Posterior cingulate gyrus (tissue), 11 donors: ENCODE measurements at regions not wholly inside any gene's neighbourhood (a gene's known extent, or its start where the extent isn't known, plus 50 kb on each side); places are given as distances from the start of the nearest gene placed in this dataset.
A peak's percentile ranks its signal among the peaks of the same experiment; 100 is the strongest.
"Not testable (repeated sequence)": the region's sequence is repeated elsewhere in the genome, so short reads cannot be mapped to it uniquely, and the experiment has no call there.

Source experiments
- DNase-seq, 10 donors: peaks; one replicate each; pipeline versions ENCODE4 v3.0.0 to v3.0.0-alpha.2; 2020 to 2021; ENCODE audit warnings: mixed read lengths in 3 of 10
- intact Hi-C: fragments of 100-400 bp; cut with DNase I; formaldehyde crosslinking; loops from one replicate; pipeline ENCODE4 v1.15.1; 2023

GRCh38 chr3:72515281-72515680 is 333.0 kb downstream of the SHQ1 start:
- no peak for DNase-seq
- intact Hi-C loops = no loop called here

DNA sequence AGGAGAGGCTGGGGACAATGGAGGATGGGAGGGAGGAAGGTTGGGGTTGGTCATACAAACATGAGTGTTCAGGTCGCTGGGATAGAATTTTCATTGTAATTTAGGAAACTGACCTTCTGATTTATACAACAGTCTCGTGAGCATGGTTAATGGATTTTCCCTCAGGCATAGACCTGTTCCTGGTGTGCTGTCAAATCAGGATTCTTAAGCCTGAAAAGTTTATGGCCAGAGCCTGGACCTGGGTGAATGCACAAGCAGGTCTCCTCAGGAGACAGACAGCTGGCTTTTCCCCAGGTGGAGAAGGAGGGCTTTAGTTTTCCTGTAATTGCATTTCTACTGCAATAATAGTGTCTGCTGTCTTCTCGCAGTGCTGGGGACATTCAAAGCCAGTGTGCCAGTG is 338.0 kb downstream of the SHQ1 start:
- DNase-seq = no peak

DNA sequence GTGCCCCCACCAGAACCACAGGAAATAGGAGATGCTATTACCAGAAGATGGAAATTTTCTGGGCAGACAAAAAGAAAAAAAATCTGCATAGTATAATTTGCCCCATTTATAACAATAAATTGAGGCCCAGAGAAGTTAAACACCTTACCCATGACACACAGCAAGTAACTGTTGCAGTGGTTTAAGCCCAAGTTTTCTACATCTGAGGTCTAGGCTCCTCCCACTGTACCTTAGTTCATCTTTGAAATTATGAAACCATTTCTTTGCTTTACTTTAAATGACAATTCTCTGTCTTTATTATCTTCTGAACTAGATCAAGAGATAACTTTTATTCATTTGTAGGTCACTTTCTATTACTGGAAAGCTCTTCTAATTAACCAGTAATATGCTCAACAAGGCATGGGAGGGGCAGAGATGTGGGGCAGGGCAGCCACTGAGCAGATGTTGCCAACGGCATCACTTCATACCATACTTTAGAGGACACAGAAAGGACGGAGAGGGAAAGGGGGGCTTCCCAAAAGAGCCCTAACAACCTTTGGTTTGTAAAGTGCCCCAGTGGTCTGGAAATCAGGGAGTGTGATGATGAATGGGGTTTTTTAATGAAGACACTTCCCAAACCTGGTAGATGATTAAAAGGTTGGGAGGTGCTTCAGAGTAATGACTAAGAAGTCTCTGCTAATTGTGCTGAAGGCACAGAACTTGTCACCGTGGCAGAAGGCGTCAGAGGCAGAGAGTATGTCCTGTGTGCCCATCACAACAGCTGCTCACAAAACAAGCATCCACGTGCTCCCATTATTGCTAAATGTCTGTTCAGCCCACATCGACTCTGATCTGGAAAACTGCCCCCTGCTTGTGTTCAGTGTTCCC is 342.5 kb downstream of the SHQ1 start:
- intact Hi-C loops = no loop called here
- DNase-seq = peak in 1 of 10 donors; percentile 15

More for the DNA sequence above, 338.0 kb downstream of the SHQ1 start:
- intact Hi-C loops = no loop called here

- DNase-seq, intact Hi-C loops: not testable (repeated sequence)
These were observed 350.7 kb downstream of the SHQ1 start for GRCh38 chr3:72497501-72497900.

DNA sequence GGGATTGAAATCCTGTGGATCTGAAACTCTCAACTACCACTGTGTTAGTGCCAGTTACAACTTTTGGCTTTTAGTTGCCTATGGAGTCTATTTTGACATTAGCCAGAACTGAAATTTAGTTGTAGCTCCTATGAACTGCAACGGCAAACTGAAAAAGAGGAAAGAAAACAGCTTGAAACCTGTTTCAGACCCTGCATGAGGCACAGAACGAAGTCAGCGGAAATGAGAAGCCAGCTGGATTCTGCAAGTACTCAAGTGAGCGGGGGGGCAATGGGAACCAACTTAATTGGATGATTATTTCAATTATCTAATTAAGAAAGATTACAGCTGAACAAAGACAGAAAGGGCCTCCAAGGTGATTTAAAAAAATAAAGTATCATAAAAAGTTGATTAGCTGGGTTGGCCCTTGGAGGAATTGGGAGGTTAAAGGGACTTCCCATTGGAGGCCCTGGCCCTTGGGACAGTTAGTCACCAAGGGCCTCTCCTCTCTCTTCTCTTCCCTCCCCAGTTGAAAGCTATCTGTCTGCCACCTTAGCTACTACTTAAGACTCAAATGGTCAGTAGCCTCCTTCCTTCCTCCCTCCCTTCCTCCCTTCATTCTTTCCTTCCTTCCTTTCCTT is 352.1 kb downstream of the SHQ1 start:
- intact Hi-C loops = no loop called here
- no peak for DNase-seq

GRCh38 chr3:72494626-72495025 is 353.6 kb downstream of the SHQ1 start:
- DNase-seq = no peak
- intact Hi-C loops = no loop called here

DNA sequence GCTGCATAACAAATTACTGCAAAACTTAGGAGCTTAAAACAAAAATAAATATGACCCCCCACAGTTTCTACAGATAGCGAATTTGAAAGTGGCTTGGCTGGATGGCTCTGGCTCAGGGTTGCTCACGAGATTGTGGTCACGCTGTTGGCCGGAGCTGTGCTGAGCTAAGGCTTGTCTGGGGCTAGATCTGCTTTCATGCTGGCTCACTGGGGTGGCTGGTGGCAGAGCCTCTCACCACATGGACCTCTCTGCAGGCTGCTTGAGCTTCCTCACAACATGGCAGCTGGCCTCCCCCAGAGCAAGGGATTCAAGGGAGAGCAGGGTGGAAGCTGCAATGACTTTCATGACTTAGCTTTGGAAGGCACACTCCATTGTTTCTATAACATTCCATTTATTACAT is 354.1 kb downstream of the SHQ1 start:
- DNase-seq = no peak

GRCh38 chr3:72492240-72492639 is 356.0 kb downstream of the SHQ1 start:
- intact Hi-C loops = no loop called here
- peak in 3 of 10 donors; percentile 17 to 75 (median 18) for DNase-seq

More for the DNA sequence above, 354.1 kb downstream of the SHQ1 start:
- intact Hi-C loops = no loop called here

GRCh38 chr3:72490688-72491435 is 357.4 kb downstream of the SHQ1 start:
- peak in 1 of 10 donors; percentile 14 for DNase-seq
- intact Hi-C loops = no loop called here

GRCh38 chr3:72489901-72490300 is 358.3 kb downstream of the SHQ1 start:
- intact Hi-C loops = no loop called here
- DNase-seq = no peak

DNA sequence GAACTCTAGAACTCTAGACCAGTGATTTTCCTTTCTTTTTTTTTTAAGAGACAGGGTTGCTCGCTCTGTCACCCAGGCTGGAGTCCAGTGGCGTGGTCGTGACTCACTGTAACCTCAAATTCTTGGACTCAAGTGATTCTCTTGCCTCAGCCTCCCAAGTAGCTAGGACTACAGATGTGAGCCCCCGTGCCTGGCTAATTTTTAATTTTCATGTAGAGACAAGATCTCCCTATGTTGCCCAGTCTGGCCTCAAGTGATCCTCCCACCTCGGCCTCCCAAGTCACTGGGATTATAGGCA is 359.6 kb downstream of the SHQ1 start:
- DNase-seq = no peak
- intact Hi-C loops = no loop called here

GRCh38 chr3:72487946-72488737 is 360.1 kb downstream of the SHQ1 start:
- intact Hi-C loops = no loop called here
- no peak for DNase-seq

DNA sequence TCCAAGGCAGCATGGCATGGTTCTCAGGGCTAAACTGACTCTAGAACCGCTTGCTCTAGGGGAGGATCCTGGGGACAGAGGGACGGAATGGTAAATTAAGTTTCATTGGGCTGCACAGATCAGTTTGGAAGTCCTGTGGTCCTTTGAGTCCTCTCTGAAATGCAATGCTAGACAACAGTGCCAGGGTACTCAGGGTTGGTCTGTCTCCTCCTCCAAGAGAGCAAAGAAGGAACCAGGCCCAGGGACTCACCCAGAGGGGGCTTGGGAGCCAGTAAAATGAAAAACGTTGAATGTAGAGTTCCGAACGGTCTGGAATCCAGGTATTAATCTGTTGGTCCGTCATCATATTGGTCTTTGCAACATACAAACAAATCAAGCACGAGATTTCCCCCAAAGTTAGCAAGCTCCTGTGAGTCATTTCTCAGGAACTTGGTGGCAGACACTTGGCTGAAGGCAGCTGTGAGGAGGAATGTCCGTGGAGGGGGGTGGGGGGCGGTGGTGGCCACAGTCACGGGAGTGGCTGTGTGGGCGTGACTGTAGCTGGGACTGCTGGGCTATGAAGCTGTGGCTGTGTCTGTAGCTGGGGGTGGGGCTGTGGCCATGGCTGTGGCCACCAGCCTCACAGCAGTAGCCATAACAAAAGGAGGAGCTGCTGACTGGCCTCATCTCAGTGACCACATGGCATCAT is 361.0 kb downstream of the SHQ1 start:
- no peak for DNase-seq
- intact Hi-C loops = no loop called here

DNA sequence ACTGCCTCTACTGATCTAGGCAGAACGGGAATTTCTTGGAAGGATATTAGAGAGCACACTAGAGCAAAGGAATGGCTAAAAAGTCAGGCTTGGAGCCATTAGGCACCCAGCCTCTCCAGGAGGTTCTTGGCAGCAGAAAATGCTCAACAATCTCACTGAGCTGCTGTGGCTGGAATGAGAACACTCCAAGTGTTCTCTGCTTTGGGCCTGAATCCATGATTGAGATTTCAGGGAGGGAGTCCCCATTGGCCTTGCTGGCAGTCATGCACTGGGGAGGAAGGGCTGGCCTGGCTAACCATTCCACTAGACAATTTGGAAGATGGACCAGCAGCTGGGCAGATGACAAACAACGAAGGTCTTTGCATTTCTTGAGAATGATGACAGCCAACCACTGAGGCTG is 362.6 kb downstream of the SHQ1 start:
- no peak for DNase-seq
- intact Hi-C loops = no loop called here

DNA sequence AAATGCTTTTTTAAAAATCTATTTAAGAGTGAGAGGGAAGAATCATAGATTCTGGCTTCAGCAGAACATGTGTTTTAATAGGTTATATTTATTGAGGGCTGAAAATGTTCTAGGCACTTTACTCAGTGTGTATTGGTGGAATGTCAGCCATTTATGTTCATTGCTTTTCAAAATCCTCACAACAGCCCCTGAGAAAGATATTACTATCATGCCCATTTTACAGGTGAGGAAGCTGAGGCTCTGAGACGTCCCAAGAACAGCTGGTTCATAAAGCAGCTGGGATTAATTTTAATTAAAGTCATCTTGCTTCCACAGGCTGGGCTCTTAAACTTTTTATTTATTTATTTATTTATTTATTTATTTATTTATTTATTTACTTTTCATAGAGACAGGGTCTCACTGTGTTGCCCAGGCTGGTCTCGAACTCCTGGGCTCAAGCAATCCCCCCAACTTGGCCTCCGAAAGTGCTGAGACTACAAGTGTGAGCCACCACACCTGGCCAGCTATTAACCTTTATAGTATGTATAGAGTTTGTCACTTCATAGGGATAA is 364.6 kb downstream of the SHQ1 start:
- intact Hi-C loops = no loop called here
- DNase-seq = no peak

GRCh38 chr3:72482589-72483321 is 365.5 kb downstream of the SHQ1 start:
- intact Hi-C loops = no loop called here
- no peak for DNase-seq

DNA sequence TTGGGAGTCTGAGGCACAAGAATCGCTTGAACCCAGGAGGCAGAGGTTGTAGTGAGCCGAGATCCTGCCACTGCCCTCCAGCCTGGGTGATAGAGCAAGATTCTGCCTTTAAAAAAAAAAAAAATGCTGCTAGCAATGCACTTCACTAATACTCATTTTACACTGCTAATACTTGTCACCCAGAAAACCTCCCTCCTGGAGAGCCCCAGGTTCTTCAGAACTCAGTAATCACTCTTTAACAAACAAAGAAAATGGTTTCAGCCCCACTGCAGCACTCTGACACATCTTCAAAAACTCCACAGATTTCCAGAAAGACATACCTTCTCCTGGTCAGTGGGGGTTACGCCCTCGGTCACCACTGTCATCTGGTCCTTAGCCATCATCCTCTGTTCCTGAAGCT is 366.7 kb downstream of the SHQ1 start:
- intact Hi-C loops = no loop called here
- DNase-seq = no peak

GRCh38 chr3:72480366-72480765 is 367.9 kb downstream of the SHQ1 start:
- DNase-seq = no peak
- intact Hi-C loops = no loop called here

DNA sequence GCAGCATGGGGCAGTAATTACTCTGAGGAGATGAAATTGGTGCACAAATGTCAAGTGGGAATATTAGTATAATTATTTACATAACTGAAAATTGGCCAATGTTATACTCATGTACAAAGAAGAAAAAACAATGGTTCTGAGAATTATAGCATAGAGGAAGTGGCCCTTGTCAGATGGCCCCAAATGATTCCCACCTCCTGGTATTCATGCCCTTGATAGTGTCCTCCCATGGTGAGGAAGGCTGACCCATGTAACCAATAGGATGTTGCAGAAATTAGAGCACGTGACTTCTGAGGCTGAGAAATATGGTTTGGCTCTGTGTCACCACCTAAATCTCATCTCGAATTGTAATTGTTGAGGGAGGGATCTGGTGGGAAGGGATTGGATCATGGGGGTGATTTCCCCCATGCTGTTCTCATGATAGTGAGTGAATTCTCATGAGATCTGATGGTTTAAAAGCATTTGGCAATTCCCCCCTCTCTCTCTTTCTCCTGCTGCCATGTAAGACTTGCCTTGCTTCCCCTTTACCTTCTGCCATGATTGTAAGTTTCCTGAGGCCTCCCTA is 368.5 kb downstream of the SHQ1 start:
- DNase-seq = no peak
- intact Hi-C loops = no loop called here
